ENCODE measurements at regions not wholly inside any gene's neighbourhood (a gene's known extent, or its start where the extent isn't known, plus 50 kb on each side); places are given as distances from the start of the nearest gene placed in this dataset.

DNA sequence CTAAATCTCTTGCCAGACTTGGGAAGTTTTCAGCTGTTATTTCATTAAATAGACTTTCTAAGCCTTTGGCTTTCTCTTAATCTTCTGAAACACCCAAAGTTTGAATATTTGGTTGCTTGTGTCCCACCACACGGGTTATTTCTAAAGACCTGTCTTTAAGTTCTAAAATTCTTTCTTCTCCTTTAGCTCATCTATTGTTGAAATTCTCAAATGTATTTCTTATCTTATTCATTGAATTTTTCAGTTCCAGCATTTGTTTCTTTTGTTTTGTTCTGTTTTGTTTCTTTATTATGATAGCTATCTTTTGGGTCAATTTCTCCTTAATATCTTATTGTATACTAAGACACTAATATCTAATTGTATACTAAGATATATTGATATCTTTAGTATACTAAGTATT is 97.0 kb downstream of the ARRDC4 start:
- intact Hi-C loops (cut with DNase I): no loop called here
- 76 to 78% methylated on average over 1 of the region's 1 CpG for WGBS, 2 donors
- Histone ChIP-seq H3K4me1 (no peaks in the 10 kb centered on the region), H3K4me3 (no peak overlapping the region), H3K36me3 (no peaks in the 10 kb centered on the region), H3K27me3 (no peaks in the 10 kb centered on the region), H3K9me3 (peaks cover 0 to 35% (median 16%) of the 10 kb centered on the region in 11 donors), H3K27ac (no peak overlapping the region)
- no peak for DNase-seq
- ATAC-seq: no peak
- TF ChIP-seq, protein P1, sequence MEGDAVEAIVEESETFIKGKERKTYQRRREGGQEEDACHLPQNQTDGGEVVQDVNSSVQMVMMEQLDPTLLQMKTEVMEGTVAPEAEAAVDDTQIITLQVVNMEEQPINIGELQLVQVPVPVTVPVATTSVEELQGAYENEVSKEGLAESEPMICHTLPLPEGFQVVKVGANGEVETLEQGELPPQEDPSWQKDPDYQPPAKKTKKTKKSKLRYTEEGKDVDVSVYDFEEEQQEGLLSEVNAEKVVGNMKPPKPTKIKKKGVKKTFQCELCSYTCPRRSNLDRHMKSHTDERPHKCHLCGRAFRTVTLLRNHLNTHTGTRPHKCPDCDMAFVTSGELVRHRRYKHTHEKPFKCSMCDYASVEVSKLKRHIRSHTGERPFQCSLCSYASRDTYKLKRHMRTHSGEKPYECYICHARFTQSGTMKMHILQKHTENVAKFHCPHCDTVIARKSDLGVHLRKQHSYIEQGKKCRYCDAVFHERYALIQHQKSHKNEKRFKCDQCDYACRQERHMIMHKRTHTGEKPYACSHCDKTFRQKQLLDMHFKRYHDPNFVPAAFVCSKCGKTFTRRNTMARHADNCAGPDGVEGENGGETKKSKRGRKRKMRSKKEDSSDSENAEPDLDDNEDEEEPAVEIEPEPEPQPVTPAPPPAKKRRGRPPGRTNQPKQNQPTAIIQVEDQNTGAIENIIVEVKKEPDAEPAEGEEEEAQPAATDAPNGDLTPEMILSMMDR (IDR thresholded peaks at IDR 0.05): no peak

DNA sequence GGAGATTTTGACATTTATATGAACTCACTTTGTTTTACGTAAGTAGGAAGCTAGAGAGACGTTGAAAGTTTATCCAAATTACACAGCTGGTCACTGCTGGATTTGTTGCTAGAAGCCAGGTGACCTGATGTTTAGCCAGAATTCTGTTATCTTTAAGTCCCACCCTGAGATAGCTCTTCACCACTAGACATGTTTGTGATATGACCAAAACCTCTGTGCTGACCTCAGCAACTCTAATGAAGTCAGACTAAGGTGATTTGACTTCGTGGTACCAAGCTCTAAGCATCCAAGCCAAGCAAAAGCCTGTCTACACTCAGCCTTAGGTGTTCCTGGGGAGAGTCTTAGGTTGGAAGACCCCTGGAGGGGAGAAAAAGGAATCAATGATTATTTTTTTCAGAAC is 102.4 kb downstream of the ARRDC4 start:
- peaks cover 0 to 16% (median 0%) of the 10 kb centered on the region in 9 donors for H3K4me1 ChIP-seq
- H3K9me3 ChIP-seq: peaks cover 0 to 13% (median 5%) of the 10 kb centered on the region in 11 donors
- ATAC-seq: no peak
- H3K27ac ChIP-seq: no peak overlapping the region
- DNase-seq: no peak
- no peaks in the 10 kb centered on the region for H3K36me3 ChIP-seq
- TF ChIP-seq, protein P1 (IDR thresholded peaks at IDR 0.05): no peak
- WGBS, 2 donors: 43 to 67% methylated on average over 3 of the region's 3 CpGs
- intact Hi-C loops (cut with DNase I): no loop called here
- peaks cover 0 to 6% (median 0%) of the 10 kb centered on the region in 7 donors for H3K27me3 ChIP-seq
- H3K4me3 ChIP-seq: no peak overlapping the region

DNA sequence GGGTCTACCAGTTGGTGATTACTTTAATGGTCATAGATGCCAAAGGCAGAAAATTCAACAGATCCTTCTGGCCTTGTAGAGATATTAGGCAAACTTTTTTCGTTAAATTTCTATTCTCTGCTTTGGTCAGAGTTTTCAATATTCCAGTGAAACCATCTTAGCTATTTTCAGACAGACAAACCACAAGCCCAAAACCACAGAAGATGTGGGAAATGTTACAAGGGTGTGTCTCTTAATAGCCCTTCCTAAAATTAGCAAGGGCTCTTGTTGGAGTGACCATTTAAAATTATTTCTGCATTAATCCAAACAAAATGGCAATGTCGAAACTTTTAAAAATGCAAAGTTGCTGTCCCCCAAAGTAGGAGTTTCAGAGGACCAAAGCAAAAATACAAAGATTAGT is 102.8 kb downstream of the ARRDC4 start:
- DNase-seq (no peak), ATAC-seq (no peak)
- Histone ChIP-seq H3K36me3 (no peaks in the 10 kb centered on the region), H3K9me3 (peaks cover 0 to 10% (median under 1%) of the 10 kb centered on the region in 11 donors), H3K4me3 (no peak overlapping the region), H3K27ac (no peak overlapping the region), H3K4me1 (peaks cover 0 to 16% (median 0%) of the 10 kb centered on the region in 9 donors), H3K27me3 (peaks cover 0 to 6% (median 0%) of the 10 kb centered on the region in 7 donors)
- TF ChIP-seq, protein P1 (IDR thresholded peaks at IDR 0.05): no peak
- intact Hi-C loops (cut with DNase I): no loop called here
- 64 to 73% methylated on average over 2 of the region's 2 CpGs for WGBS, 2 donors

DNA sequence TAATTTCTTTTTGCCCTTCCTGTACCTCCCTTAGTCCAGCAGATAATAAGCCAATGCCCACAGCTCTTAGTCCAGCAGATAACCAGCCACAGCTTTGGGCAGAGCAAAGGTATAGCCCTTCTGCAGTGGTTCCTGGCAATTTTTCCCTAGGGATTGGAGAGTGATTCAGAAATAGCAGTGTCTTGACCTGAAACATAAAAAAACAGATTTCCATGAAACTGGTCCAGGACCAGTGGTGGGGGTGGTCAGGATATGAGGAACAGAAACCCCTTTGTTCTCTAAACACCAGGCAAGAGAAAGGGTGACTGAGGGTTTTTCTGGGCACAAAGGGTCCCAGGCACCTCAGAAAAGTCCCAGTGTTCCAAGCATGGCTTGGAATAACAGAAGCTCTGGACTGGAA is 103.4 kb downstream of the ARRDC4 start:
- Histone ChIP-seq H3K4me3 (no peak overlapping the region), H3K36me3 (no peaks in the 10 kb centered on the region), H3K4me1 (peaks cover 0 to 16% (median 0%) of the 10 kb centered on the region in 9 donors), H3K9me3 (peaks cover 0 to 4% (median 0%) of the 10 kb centered on the region in 11 donors), H3K27me3 (peaks cover 0 to 6% (median 0%) of the 10 kb centered on the region in 7 donors), H3K27ac (no peak overlapping the region)
- ATAC-seq (no peak), DNase-seq (no peak)
- intact Hi-C loops (cut with DNase I): no loop called here
- TF ChIP-seq, protein P1 (IDR thresholded peaks at IDR 0.05): no peak

Data from heart right ventricle (tissue), 16 donors.